Ammon's horn (tissue), 1 donor: ENCODE measurements at regions not wholly inside any gene's neighbourhood (a gene's known extent, or its start where the extent isn't known, plus 50 kb on each side); places are given as distances from the start of the nearest gene placed in this dataset.
A peak's percentile ranks its signal among the peaks of the same experiment; 100 is the strongest.
"Not testable (repeated sequence)": the region's sequence is repeated elsewhere in the genome, so short reads cannot be mapped to it uniquely, and the experiment has no call there.

Experiments used
- DNase-seq: peaks from one replicate; pipeline ENCODE4 v3.0.0-alpha.2; 2016; ENCODE audit warnings: low spot score

DNA sequence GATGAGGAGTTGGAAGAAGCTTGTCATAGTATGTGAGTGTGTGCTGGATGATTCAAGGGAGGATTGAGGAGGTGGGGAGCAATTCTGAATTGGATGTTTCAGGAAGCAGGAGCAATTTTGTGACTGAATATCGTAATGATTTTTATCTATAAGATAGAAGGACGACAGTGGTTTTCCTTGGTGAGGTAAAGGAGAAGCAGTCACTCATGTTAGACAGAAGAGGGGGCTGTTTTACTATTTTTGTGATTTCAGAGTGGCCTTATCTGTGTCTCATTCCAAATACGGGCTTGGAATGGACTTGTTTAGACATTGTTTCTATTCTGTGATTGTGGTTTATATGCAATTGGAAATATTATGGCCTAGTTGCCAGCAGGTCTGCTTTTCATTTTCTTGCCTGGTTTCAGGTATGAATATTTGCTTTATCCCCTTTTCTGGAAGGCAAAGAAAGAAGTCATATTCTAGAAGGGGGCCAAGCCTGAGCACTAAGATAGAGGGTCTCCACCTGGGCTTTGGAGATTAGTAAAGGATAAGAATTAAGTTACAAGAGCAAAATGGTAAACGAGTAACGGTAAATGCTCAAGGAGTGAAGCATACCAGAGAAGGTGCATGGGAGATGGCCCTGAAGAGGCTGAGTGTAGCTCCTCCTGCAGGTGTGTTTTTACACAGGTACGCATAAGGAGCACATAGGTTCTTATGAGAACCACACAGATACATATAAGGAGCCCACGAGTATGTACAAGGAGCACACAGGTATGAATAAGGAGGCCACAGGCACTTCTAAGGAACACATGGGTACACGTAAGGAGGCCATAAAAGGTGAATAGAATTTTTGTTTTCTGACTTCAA, 124.6 kb upstream of the KCNAB1 start:
- peak; percentile 5 for DNase-seq

DNA sequence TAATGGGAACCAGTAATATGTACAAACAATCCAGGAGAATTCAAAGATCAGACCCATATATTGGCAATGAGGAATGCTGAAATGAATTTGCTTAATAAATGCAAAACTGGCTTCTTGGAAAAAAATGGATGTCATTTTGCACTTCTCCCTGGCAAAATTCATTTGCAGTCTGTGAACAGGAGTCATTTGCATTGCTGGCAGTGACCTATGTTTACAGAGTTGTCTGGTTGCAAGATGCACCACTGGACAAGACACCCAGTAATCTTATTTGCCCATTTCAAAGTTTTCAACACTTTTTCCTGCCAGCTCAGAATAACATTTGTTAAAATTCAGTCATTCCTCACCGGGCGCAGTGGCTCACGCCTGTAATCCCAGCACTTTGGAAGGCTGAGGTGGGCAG, 123.5 kb upstream of the KCNAB1 start:
- DNase-seq = no peak

DNA sequence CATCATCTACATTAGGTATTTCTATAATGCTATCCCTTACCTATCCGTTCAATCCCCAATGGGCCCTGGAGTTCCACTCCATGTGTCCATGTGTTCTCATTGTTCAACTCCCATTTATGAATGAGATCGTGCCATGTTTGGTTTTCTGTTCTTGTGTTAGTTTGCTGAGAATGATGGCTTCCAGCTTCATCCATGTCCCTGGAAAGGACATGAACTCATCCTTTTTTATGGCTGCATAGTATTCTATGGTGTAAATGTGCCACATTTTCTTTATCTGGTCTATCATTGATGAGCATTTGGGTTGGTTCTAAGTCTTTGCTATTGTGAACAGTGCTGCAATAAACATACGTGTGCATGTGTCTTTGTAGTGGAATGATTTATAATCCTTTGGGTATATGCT, 122.2 kb upstream of the KCNAB1 start:
- not testable (repeated sequence) for DNase-seq

DNA sequence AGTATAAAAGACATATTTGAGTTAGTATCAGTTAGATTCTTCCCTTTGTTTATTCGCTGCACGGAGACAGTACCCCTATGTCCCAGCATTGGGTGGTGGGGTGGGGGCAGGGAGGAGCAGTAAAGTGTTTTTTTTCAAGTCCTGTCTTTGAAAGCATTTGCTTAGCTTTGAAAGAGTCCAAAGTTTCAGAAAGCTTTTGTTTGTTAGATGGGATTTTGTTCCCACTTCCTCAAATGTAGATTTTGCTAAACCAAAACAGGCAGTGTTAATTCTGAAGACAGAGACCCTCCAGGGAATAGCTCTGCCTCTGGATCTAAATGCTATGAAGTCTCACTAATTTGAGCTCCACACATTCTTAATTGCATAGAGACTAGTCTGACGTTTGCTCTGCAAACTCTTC, 114.6 kb upstream of the KCNAB1 start:
- DNase-seq = no peak

DNA sequence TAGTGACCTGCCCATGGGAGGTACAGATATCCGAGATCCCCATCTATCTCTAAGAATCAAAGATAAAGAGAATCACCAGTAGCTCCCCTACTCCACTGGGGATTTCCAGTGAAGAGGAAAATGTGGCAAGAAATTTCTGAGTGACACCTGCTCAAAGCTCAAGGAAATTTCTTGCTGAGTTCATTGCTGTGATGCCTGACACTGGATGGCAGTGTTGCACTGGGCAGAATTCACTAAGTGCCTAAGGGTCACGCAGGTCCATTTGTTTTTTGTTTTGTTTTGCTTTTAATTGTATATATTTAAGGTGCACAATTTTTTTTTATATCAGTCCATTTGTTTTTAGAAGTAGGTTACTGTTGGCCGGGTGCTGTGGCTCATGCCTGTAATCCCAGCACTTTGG, 109.5 kb upstream of the KCNAB1 start:
- DNase-seq = peak; percentile 57

DNA sequence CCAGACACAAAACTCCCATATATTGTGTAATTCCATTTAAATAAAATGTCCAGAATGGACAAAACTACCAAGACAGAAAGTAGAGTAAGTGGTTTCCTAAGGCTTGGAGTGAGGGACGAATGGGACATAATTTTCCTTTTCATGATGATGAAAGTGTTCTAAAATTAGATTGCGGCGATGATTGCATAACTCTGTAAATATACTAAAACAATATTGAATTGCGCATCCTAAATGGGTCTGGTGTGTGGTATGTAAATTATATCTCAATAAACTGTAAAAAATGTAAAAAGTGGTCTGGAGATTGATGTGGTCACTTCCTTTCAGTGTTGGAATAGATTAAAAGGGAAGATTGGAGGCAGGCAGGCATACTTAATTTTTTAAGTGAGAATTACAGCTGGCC, 105.9 kb upstream of the KCNAB1 start:
- no peak for DNase-seq

DNA sequence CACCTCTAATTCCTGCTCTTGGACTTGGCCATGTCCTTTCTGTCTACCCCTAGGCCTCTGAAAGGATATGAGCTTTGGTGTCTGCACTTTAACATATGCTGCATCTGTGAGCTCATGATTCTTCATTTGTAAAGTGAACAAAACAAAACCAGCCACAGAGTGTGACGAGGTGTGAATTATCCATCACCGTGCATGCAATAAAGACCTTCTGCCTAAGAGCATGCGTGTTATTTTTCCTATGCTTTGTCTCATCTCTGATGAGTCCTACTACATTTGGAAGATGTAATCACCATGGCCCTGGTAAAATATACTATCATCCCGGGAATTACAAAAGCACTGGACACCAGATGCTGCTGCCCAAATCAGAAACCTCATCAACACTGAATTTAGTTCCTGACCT, 103.5 kb upstream of the KCNAB1 start:
- DNase-seq = no peak

DNA sequence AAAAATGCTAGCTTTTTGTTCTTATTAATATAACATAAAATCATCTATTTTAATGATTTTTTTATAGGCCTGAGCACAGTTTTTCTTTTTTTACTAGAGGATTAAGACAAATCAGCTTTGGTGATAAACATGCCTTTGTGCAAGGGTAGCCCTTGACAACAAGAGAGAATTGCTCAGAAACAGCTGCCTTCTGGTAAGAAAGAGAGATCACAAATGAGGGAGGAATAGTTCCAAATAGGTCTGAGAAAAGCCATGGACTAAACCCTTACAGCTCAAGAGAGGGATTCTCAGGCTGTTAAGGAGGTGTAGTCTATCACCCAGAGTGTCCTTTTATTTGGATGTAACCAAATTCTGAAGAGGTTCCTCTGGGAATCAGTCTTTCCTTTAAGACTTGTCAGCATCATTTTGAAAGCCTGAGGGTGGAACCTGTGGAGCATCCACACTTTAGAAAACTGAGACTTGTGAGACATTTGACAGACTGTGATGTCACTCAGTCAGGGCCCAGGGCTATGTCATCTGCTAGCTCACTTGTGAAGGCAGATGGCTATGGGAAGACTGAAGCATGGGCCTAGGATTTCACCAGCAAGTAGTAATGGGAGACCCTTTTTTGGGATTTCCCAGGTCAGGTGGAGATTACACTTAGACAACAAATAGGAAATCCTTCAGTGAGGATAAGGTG, 102.9 kb upstream of the KCNAB1 start:
- DNase-seq = peak; percentile 22

DNA sequence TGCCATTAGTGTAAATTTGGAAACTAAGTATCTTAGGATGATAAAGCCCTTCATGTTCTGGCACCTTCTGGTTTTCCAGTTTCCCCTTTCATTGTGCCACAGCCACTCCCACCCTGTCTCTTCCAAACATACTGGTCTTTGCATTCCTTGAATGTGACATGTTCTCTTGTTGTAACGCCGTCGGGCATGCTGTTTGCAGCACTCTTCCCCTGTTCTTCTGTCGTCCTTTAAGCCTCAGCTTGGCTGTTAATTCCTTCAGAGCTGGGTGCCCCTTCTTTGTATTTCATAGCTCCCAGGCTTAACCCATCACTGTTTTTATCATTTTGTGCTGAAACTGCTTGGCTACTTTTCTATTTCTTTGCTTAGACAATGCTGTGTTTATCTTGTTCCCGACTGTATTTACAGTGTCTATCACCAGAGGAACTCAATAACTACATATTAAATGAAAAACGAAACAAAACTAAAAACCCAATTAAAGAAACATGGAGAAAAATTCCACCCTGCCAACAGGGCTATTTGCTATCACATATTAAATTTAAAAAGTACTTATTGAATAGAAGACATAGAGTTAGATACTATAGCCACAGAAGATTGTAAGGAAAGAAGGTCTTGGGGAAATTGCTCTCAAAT, 95.4 kb upstream of the KCNAB1 start:
- no peak for DNase-seq

DNA sequence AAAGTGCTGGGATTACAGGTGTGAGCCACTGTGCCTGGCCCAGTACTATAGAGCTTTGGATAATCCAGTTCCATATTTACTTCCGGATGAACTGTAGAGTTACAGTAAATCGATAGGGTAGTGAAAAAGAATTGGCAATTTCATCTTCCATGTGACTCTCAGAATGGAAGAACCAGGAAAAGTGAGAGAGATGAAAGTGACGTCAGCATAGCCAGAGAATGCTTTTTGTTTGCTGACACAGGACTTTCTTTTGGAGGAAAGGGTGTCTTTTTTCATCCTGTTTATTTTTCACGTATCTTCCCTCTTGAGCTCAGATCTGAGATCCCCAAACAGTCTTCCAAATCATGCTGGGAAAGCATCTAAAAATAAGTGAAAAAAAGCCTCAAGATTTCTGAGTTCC, 91.2 kb upstream of the KCNAB1 start:
- DNase-seq = no peak

DNA sequence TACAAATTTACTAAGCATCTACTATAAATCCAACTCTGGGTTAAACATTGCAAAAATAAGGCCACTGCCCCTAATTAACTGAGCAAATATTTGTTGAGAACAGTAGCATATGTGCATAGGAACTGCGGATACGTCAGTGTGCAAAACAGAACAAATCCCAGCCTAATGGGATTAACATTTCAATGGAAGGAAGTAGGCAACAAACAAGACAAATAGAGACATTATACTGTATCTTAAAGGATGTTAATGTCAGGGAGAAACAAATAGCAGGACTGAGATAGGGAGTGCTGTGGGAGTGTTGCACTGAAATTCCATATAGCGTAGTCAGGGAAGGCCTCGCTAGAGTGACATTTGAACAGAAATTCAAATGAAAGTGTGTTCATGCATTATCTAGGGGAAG, 89.7 kb upstream of the KCNAB1 start:
- DNase-seq = no peak

DNA sequence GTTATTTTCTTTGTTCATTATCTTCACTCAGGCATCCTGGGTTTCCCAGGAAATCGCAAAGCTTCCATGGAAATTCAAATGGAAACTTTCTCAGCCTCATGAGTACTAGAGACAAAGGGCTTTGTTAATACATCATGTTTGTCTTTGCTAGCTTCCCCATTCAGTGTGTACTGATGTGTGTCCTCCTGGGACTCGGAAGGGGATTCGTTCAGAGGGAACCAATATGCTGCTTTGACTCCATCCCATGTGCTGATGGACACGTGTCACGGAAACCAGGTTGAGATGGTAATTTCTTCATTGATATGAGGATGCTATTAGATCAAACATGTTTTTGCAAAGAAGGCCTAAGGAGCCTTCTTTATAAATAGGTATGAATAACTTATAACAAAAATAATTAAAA, 87.0 kb upstream of the KCNAB1 start:
- DNase-seq = no peak

DNA sequence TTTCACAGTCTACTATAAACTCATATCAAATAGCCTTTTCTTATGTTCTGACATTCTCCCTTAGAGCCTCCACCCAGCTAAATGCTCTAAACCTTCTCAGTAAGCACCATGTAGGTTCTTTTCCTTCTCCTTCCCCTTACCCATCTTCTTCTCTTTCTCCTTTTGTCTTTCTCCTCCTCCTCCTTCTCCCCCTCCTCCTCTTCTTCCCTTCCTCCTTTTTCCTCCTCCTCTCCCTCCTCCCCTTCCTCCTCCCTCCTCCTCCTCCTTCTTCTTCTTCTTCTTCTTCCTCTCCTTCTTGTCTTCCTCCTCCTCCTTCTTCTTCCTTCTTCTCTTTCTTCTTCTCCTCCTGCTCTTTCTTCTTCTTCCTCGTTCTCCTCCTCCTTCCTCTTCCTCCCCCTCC, 85.2 kb upstream of the KCNAB1 start:
- no peak for DNase-seq

DNA sequence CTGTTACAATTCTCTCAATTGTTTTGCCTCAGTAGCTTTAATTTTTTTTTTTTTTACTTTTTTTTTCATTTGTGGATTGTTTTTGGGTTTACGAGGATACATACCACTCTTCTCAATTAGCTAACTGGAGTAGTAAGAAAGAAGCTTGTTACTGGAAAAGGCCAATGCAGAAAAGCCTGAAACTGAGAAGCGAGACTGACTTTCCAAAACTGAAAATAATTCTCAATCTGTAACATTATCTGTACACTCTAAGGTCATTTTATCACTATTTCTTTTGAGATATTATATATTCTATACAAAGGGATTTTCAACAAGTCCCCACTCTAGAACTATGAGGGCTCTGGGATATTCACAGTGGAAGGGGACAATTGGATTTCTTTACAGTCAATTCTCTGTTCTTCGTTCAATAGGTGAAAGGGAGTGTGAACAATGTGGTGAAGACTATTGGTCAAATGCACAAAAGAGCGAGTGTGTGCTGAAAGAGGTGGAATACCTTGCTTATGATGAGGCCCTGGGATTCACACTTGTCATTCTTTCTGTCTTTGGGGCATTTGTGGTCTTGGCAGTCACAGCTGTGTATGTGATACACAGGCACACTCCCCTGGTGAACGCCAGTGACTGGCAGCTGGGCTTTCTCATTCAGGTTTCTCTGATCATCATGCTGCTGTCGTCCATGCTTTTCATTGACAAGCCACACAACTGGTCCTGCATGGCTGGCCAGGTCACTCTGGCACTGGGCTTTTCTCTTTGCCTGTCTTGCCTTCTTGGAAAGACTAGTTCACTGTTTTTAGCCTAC, 83.9 kb upstream of the KCNAB1 start:
- DNase-seq = no peak

DNA sequence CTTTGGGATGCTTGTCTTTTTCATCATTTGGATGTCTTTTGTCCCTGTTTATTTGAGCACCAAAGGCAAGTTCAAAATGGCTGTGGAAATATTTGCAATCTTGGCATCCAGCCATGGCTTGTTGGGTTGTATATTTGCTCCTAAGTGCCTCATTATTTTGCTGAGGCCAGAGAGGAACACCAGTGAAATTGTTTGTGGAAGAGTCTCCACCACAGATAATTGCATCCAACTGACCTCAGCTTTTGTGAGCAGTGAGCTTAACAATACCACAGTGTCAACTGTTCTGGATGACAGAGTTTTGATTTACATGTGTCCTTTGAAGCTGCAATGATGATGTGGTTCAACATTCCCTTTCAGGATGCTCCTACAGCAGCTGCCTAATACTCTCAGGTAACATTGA, 83.0 kb upstream of the KCNAB1 start:
- DNase-seq = peak; percentile 74

DNA sequence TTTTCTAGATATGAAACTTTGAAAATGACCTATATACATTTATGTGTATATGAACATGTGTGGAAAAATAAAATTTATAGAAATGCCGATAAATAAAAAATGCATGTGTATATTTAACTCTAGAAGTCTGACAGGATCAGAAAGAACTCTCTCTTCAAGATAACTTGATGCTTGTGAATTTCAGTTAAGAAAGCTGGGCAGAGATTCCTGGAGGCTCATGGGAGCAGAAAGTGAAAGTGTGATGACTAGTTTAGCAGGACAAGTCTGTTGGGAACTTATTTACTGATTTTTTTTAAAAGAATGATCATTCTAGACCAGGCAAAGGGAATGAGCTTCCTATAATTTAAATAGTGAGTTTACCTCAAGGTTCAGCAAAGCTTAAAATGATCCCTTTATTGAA, 81.5 kb upstream of the KCNAB1 start:
- DNase-seq = no peak

DNA sequence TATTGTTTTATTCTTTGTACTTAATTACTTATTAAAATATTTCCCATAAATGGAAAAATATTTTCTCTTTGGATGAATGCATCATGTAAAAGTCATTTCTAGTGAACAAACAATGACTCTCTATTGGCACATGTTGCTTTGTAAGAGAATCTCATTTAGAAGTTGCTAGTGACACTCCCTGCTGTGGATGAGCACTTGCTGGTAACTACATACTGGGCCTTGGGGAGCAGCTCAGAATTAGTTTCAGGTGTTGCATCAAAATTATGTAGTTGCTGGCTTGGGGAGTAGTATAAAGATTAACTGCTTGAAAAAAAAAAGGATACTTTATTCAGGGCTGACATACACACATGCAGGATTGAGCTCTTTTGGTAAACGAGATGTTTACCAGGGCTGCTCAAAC, 80.3 kb upstream of the KCNAB1 start:
- DNase-seq = no peak

DNA sequence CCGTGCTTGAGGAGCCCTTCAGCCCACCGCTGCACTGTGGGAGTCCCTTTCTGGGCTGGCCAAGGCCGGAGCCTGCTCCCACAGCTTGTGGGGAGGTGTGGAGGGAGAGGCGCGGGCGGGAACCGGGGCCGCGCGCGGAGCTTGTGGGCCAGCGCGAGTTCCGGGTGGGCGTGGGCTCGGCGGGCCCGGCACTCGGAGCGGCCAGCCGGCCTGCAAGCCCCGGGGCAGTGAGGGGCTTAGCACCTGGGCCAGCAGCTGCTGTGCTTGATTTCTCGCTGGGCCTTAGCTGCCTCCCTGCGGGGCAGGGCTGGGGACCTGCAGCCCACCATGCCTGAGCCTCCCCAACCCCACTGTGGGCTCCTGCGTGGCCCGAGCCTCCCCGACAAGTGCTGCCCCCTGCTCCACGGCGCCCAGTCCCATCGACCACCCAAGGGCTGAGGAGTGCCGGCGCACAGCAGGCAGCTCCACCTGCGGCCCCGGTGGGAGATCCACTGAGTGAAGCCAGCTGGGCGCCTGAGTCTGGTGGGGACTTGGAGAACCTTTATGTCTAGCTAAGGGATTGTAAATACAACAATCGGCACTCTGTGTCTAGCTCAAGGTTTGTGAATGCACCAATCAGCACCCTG, 79.0 kb upstream of the KCNAB1 start:
- DNase-seq = not testable (repeated sequence)

DNA sequence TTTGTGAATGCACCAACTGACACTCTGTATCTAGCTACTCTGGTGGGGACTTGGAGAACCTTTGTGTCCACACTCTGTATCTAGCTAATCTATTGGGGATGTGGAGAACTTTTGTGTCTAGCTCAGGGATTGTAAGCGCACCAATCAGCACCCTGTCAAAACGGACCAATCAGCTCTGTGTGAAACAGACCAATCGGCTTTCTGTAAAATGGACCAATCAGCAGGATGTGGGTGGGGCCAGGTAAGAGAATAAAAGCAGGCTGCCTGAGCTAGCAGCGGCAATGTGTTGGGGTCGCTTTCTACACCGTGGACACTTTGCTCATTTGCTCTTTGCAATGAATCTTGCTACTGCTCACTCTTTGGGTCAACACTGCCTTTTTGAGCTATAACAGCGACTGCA, 78.5 kb upstream of the KCNAB1 start:
- not testable (repeated sequence) for DNase-seq

DNA sequence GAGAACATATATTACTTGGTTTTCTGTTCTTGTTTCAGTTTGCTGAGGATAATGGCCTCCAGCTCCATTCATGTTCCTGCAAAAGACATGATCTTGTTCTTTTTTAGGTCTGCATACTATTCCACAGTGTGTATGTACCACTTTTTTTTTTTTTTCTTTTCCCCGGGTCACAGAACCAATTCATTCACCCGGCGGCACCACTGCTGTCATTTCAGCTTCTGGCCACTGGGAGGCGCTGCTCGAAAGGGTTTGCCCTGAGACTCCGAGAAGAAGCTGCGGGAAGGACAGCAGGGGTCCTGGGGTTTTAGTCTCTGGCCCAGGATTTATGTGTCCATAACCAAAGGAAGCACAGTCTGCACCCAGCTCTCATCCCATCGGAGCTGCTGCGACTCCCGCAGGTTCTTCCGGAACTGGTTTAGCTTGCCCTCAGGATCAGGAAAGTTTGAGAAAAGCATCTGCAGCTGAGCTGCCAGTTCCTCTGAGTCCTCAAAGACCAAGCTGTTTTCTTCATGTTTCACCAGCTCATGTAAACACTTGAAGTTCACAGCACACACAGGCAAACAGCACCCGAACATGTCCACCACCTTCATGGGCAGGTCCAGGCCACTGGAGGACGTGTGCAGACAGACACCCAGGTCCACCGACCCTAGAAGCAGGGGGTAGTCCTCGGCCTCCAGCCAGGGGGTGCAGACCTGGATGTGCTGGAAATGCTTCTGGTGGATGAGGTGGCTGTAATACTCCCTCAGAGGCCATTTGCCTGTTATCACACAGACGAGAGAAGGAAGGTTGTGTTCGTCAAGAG, 76.3 kb upstream of the KCNAB1 start:
- DNase-seq = not testable (repeated sequence)

DNA sequence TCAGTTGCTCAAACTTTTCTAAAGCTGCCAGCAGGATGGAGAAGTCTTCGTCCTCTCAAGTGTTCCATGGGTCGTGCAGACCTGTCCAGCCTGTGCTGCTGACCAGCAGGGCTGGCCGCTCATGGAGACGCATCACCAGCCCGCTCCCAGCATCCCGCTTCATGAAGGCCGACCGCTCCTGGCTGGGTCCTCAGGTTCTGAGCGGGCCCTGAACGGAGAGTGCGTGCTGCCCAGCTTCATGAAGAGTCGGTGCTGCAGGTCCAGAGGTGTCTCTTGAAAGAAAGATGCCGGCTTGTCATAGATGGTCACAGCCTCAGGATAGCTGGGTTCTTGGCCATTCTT, 75.8 kb upstream of the KCNAB1 start:
- DNase-seq = no peak
